Common myeloid progenitor, CD34-positive (primary cell): ENCODE measurements at regions not wholly inside any gene's neighbourhood (a gene's known extent, or its start where the extent isn't known, plus 50 kb on each side); places are given as distances from the start of the nearest gene placed in this dataset.

ENCODE experiments used
- CTCF ChIA-PET: fragments of 350-600 bp; sonication (Branson Sonifier 250); formaldehyde crosslinking; loops from one replicate; lab custom pipeline; 2021; ENCODE audit warnings: antibody characterized with exemption; lab: Charles Lee
- POLR2A ChIA-PET: fragments of 350-600 bp; sonication (Branson Sonifier 250); formaldehyde crosslinking; loops from one replicate; lab custom pipeline; 2021; ENCODE audit warnings: antibody characterized with exemption; lab: Charles Lee
- DNase-seq, 3 donors: peaks; one replicate each; pipeline versions ENCODE4 v3.0.0 to v3.0.0-alpha.2; 2013
- H3K27ac ChIP-seq, 2 experiments: 1 replicate in 1 of 2; 2 replicates in 1 of 2; pipeline ENCODE4 v1.7.0; 2013; ENCODE audit warnings: inconsistent platforms in 2 of 2, low read length in 2 of 2, mild to moderate bottlenecking in 2 of 2, low read depth in 1 of 2, moderate library complexity in 1 of 2; ENCODE audit not compliant: severe bottlenecking in 2 of 2, insufficient read depth in 1 of 2, poor library complexity in 1 of 2
- H3K27me3 ChIP-seq, 5 experiments: replicated peaks in 2 of 5; 1 replicate in 3 of 5; 2 replicates in 2 of 5; pipeline versions ENCODE4 v1.6.1 to v1.7.0; 2013; ENCODE audit warnings: low read length in 4 of 5, mild to moderate bottlenecking in 2 of 5, moderate library complexity in 2 of 5, inconsistent platforms in 1 of 5; ENCODE audit not compliant: insufficient read depth in 5 of 5, control insufficient read depth in 4 of 5
- H3K36me3 ChIP-seq, 4 experiments: 1 replicate in 2 of 4; 2 replicates in 2 of 4; pipeline versions ENCODE4 v1.6.1 to v1.7.0; 2013; ENCODE audit warnings: low read length in 3 of 4, control low read depth in 1 of 4, mild to moderate bottlenecking in 1 of 4; ENCODE audit not compliant: control insufficient read depth in 4 of 4, insufficient read depth in 4 of 4
- H3K4me1 ChIP-seq, 4 experiments: 1 replicate in 3 of 4; 2 replicates in 1 of 4; pipeline versions ENCODE4 v1.6.1 to v1.7.1; 2013; ENCODE audit warnings: low read length in 3 of 4, mild to moderate bottlenecking in 3 of 4, control low read depth in 1 of 4, inconsistent platforms in 1 of 4, moderate library complexity in 1 of 4; ENCODE audit not compliant: control insufficient read depth in 4 of 4, insufficient read depth in 4 of 4; ENCODE audit errors: control extremely low read depth in 1 of 4
- H3K4me3 ChIP-seq, 7 experiments: 1 replicate in 4 of 7; 2 replicates in 3 of 7; pipeline versions ENCODE4 v1.5.1 to v1.7.0; 2013; ENCODE audit warnings: mild to moderate bottlenecking in 7 of 7, low read length in 6 of 7, moderate library complexity in 6 of 7, inconsistent platforms in 2 of 7, low read depth in 2 of 7, control low read depth in 1 of 7; ENCODE audit not compliant: insufficient read depth in 4 of 7, control insufficient read depth in 1 of 7; ENCODE audit errors: extremely low read depth in 1 of 7
- H3K9me3 ChIP-seq, 5 experiments: 1 replicate in 4 of 5; 2 replicates in 1 of 5; pipeline versions ENCODE4 v1.6.1 to v1.7.1; 2013; ENCODE audit warnings: low read length in 4 of 5, mild to moderate bottlenecking in 2 of 5, inconsistent platforms in 1 of 5, low read depth in 1 of 5, moderate library complexity in 1 of 5; ENCODE audit not compliant: control insufficient read depth in 4 of 5, insufficient read depth in 2 of 5; ENCODE audit errors: control extremely low read depth in 1 of 5
- WGBS: methylation state at CpG from one replicate; pipeline ENCODE4 v1.1.5; 2013; ENCODE audit not compliant: insufficient coverage; 5-methylcytosine and 5-hydroxymethylcytosine counted together

DNA sequence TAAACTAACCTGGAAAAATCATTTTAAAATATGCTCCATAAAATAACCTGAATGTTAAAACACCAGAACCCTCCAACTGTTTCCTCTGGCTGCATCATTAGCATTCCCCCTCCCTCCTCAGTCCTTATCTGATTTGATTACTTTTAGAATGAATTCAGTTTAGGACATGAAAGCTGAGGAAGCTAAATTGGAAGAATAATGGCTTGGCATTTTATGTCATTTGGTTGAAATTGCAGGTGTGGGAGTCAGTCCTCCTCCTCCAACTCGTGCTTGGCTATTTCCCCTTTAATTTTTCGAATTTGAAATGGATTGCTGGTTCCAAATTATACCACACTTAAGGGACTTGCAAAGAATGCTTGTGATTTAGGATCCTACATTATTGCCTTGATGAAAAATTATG, 473.0 kb upstream of the STXBP6 start:
- Histone ChIP-seq H3K4me3 (no peak overlapping the region), H3K27ac (no peak overlapping the region), H3K36me3 (no peaks in the 10 kb centered on the region), H3K27me3 (no peaks in the 10 kb centered on the region), H3K9me3 (no peaks in the 10 kb centered on the region), H3K4me1 (no peaks in the 10 kb centered on the region)
- ChIA-PET CTCF (interaction anchor here (0.8 kb wide), 1 partner anchor 16 kb away, joined by 3 read pairs; no protein-coding TSS in a partner anchor), POLR2A (no interaction called here)
- 71% methylated on average over 2 of the region's 2 CpGs for WGBS
- no peak for DNase-seq

DNA sequence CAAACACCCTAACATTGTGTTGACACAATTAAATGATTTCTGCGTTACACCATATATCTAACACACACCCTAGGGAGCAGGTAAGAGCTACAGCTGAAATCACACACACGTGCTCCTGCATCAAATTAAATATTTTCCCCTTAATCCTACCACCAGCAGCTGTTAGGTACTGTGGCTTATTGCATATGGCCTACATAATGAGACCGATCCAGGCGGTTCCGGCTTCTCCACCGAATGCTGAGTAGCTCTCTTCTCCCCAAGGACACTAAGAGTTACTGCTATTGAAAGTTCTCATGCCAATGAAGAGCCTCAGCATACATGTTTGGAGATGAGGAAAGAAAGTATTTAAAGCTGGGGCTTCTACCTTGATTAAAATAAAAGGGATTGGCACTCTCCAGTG, 472.2 kb upstream of the STXBP6 start:
- Histone ChIP-seq H3K27me3 (no peaks in the 10 kb centered on the region), H3K36me3 (no peaks in the 10 kb centered on the region), H3K9me3 (no peaks in the 10 kb centered on the region), H3K4me1 (no peaks in the 10 kb centered on the region), H3K4me3 (no peak overlapping the region), H3K27ac (no peak overlapping the region)
- 93% methylated on average over 5 of the region's 6 CpGs for WGBS
- CTCF ChIA-PET, result no interaction called here
- POLR2A ChIA-PET, result no interaction called here
- no peak for DNase-seq

DNA sequence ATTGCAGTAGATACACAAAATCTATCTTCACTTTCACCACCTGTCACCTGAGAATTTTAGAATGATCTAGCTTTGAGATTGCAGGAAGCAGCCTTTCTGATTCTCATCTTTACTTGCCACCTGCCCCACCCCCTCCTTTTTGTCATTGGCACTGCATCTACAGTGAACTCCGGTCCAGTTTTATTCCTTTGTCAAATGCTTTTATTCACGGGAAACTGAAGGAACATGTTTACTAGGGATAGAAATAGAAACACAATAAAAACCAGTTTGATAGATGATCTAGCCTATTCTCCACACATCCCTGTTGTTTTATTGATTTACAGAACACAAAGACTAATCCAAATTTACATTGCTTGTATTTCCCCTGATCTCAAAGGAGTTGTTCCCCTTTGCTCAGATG, 471.7 kb upstream of the STXBP6 start:
- WGBS, result no CpG with 5 or more reads among the region's 2 CpGs
- CTCF ChIA-PET, result no interaction called here
- DNase-seq, result no peak
- no peaks in the 10 kb centered on the region for H3K4me1 ChIP-seq
- H3K27ac ChIP-seq, result no peak overlapping the region
- no peaks in the 10 kb centered on the region for H3K9me3 ChIP-seq
- no peaks in the 10 kb centered on the region for H3K36me3 ChIP-seq
- no peaks in the 10 kb centered on the region for H3K27me3 ChIP-seq
- H3K4me3 ChIP-seq, result no peak overlapping the region
- POLR2A ChIA-PET, result no interaction called here

DNA sequence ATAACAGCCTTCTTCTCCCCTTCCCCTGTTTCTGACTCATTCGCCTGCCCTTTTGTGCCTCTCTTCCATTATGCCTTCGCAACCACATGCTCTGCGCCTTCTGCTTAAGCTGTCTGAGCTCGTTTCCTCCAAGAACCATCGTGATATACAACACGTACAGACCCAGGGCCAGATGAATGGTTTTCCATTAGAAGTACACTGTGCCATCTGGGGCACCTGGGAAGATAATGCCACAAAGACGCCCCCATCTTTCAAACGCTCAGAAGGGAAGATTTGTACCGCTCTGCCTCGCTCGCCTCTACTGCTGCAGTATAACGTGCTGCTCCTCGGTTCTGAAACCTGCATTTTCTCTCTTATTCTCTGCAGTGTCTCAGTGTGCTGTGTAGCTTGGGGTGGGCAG, 470.9 kb upstream of the STXBP6 start:
- Histone ChIP-seq H3K4me3 (no peak overlapping the region), H3K4me1 (no peaks in the 10 kb centered on the region), H3K27me3 (no peaks in the 10 kb centered on the region), H3K36me3 (no peaks in the 10 kb centered on the region), H3K9me3 (no peaks in the 10 kb centered on the region), H3K27ac (no peak overlapping the region)
- WGBS, result 94% methylated on average over 7 of the region's 13 CpGs
- POLR2A ChIA-PET, result no interaction called here
- DNase-seq, result no peak
- CTCF ChIA-PET, result no interaction called here

DNA sequence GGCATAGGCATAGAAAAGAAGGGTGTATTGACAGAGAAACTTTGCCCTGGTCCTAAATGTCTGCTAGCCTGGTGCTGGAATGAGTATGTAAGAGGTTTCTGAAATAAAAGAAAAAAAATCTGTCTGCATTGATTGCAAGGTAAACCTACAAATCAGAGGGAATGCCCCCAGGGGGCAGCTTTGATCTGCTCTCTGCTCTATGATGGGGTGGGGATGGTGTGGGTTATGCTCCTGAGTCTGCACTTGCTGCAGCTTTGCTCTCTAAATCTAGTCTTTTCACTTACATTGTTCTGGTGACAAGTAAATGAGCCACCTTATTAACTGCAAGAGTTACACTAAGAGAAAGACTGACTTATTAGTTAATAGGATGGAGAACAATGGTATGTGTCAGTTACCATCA, 468.4 kb upstream of the STXBP6 start:
- POLR2A ChIA-PET, result no interaction called here
- Histone ChIP-seq H3K36me3 (no peaks in the 10 kb centered on the region), H3K4me3 (no peak overlapping the region), H3K27me3 (no peaks in the 10 kb centered on the region), H3K9me3 (no peaks in the 10 kb centered on the region), H3K27ac (no peak overlapping the region), H3K4me1 (no peaks in the 10 kb centered on the region)
- CTCF ChIA-PET, result no interaction called here
- no peak for DNase-seq

DNA sequence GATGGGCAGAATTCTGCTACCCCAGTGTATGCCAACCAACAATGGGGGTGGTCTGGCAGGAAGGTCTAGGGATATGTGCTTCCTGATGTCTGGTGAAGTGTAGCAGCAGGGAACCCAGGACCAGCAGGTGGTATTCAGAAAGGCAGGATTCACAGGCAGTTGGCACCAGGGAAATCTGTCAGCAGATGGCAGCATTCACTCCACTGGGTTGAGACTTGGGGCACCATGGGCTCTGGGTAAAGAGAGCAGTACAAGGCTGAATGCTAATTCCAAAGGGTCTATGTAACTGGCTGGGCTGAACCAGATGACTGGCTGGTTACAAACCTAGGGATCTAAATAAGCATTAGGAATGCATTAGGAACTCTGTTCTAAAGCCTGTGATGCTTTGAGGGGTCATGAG, 466.9 kb upstream of the STXBP6 start:
- CTCF ChIA-PET, result no interaction called here
- H3K4me1 ChIP-seq, result no peaks in the 10 kb centered on the region
- no peaks in the 10 kb centered on the region for H3K9me3 ChIP-seq
- DNase-seq, result no peak
- POLR2A ChIA-PET, result no interaction called here
- no peak overlapping the region for H3K27ac ChIP-seq
- H3K27me3 ChIP-seq, result no peaks in the 10 kb centered on the region
- no peak overlapping the region for H3K4me3 ChIP-seq
- H3K36me3 ChIP-seq, result no peaks in the 10 kb centered on the region

DNA sequence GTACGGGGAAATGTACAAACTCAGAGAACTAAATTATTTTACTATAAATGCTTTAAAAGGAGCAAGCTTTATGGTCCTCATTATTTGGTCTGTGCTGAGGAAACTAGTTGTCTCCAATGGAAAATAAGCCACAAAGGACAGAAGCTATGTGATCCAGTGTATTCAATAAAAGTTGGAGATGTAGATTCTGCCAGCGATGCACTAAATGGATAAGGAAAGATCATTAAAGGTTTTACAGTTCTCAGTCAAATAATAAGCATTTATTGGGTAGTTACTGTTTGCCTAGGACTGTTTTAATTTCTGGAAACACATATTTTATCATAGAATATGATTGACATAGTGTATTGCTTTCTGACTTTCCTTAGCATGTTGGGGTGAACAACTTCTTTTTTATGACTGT, 458.9 kb upstream of the STXBP6 start:
- H3K4me3 ChIP-seq, result no peak overlapping the region
- H3K36me3 ChIP-seq, result no peaks in the 10 kb centered on the region

DNA sequence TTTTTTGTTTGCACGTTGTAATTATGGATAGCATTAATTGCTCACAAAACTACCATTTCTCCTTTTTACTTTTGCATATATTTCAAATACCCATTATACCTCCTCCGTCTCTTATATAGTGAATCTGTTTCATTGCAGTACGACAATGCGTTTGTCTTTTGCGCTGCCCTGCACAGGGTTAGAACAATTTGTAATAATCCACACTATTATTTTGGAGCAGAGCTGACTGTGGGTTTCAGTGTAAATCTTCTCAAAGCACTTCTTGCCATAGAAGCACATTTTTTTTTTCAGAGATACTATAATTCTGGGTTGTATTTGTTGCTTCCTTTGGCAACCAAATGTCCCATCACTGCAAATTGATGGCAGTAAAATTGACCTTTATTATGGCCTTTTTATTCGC, 451.8 kb upstream of the STXBP6 start:
- DNase-seq, result no peak
- ChIA-PET POLR2A (no interaction called here), CTCF (no interaction called here)
- Histone ChIP-seq H3K4me1 (no peaks in the 10 kb centered on the region), H3K4me3 (no peak overlapping the region), H3K36me3 (no peaks in the 10 kb centered on the region), H3K9me3 (no peaks in the 10 kb centered on the region), H3K27ac (no peak overlapping the region), H3K27me3 (no peaks in the 10 kb centered on the region)
- 100% methylated on average over 3 of the region's 6 CpGs for WGBS

More for the DNA sequence above, 458.9 kb upstream of the STXBP6 start:
- ChIA-PET CTCF (no interaction called here), POLR2A (no interaction called here)
- H3K4me1 ChIP-seq, result no peaks in the 10 kb centered on the region
- WGBS, result no CpG with 5 or more reads among the region's 2 CpGs
- H3K9me3 ChIP-seq, result no peaks in the 10 kb centered on the region
- H3K27me3 ChIP-seq, result no peaks in the 10 kb centered on the region
- DNase-seq, result no peak
- H3K27ac ChIP-seq, result no peak overlapping the region
